GM18858 (cell line): ENCODE measurements at regions not wholly inside any gene's neighbourhood (a gene's known extent, or its start where the extent isn't known, plus 50 kb on each side); places are given as distances from the start of the nearest gene placed in this dataset.

Experiments used
- ATAC-seq: cut with Tn5 transposase; IDR thresholded peaks from one replicate; pipeline ENCODE4 v1.9.1; 2021; ENCODE audit not compliant: unreplicated experiment

DNA sequence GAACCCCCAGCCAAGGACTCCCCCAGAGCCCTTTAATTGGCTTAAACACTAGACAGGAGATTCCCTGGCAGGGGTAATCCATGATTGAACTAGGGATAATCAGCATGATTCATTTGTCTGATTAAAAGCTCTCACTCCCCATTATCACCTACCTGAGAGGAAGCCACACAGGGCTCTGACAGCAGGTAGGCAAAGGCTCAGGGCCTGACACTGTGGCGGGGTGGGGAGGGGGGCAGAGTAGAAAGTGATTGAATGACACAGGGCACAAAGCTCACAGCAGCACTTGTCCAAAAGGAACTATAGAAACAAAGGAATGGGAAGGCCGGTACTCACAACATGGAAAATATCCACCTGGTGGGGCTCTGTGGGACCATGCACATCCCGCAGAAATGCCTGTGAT lies 231.6 kb downstream of the MAFB start:
- ATAC-seq, result no peak

DNA sequence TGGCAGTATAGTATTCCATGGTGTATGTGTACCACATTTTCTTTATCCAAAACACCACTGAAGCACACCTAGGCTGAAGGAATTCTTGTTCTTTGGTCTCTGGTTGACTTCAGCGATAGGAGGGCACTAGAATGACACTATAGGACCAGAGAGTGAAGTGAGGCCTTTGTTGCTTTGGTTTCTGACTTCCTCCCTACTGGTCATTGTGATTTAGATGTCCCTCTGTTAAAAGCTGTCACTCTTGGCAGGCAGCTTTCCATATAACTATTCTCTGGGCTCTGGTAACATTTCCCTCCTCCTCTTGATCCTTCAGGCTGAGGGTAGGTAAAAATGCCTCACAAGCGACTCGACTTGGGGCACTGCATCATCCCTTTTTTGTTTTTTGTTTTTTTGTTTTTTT lies 236.3 kb downstream of the MAFB start:
- ATAC-seq, result no peak

DNA sequence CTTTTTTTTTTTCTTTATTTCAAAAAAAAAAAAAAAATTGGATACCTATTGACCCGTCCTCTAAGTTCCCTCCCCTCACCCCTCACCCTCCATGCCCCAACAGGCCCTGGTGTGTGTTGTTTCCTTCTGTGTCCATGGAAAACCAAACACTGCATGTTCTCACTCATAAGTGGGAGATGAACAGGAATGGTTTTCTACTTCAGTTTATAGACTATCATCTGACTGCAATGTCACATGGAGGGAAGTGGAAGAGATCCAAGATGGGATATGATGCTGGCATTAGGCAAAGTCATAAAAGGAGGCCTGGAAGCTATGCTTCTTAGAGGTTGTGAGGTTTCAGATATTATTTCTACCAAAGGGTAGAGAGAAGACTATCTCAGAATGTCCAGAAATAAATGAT lies 237.5 kb downstream of the MAFB start:
- ATAC-seq, result no peak

DNA sequence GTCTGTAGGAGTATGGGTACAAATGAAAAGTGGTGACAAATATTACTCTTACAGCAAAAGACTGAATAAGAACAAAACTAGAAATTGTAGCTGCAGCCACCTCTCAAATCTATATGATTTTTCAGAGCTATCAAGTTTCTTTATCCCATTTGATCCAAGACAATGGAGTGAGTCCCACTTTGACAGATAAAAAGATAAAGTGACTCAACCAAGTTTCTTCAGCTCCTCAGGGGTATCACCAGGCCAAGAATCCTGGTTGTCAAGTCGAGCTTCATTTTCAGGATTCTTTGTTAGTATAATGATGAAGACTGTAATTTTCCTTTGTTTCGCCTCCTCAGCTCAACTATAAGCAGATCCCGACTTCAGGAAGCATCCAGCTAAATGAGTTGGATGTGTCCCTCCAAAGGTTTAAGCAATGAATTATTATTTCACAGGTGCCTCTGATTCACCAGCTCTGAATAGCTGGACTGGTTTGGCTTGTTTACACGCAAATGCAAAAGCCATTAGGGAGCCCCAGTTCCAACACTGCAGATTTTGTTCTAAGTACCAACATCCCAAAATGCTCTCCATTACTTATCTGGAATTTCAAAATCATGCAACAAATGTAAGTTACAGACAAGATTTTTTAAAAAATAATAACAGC lies 238.9 kb downstream of the MAFB start:
- ATAC-seq, result no peak

DNA sequence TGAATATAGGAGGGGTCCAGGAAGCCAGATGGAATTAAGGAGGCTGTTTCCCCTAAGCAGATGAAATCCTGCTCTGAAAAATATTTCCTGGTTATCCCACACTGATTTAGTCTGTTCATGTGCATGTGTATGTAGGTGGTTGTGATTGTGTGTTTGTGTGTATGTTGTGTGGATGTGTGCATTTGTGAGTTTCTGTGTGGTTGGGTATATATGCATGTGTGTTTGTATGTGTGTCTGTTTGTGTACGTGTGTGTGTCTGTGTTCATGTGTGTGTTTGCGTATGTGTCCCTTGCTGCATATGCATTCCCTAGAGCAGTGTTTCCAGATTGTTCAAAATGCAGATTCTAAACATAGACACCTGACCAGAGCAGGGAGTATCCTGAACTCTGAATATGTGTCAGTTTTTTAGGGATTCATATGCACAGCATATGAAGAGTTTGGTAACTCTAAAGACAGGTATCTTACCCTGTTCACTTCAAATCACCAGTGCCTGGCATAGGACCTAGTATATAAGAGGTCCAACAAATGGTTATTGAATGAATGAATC lies 239.8 kb downstream of the MAFB start:
- no peak for ATAC-seq

DNA sequence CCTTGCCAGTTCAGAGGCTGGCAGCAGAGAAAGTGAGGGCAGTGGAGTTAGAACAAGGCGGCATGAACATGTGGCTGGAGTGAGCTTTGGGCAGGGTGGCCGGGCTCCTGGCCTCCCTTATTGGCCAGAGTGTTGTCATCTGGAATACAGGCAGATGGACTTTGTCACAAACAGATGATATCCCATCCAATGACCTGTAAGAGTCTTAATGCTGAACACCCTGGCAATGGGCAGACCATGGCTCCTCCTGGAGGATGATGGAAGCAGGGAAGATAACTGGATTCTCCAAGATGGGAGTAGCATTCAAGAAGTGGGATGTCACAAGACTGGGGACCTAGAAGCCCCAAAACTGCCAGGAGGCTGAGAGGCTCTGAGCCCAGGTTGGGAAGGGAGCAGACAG lies 242.1 kb downstream of the MAFB start:
- ATAC-seq, result no peak

DNA sequence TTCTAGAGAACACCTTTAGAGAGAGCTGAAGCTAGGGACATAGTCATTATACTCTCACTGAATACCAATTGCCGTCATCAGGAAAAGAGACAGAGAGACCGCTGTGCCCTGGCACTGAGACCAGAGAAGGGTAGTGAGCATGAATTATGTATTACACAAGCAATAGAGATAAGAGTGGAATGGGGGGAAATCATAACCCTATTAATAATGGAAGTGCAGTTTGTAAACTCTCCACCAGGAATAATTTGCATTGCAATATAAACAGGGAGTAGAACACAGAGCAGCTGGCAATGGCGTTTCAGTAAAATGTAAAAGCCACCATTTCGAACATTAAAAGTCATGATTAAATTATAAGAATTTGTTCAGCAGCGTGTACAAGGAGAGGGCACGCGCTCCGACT lies 244.5 kb downstream of the MAFB start:
- ATAC-seq, result no peak

DNA sequence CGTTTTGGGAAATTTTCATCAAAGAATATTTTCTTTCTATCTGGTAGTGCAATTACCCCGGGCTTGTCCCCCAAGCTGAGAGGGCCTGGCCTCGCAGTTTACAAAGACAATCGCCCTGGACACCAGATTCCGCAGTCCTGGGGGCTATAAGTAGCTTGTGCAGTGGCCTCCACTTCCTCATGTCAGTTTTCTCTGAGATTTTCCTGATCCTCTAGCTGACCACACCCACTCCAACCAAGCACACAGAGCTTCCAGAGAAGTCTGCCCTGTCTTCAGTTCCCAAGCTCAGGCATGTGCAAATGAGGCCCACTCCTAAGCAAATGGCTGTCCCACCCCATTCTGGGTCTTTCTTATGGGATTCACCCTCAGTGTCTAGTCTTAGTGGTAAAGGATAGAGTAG lies 245.3 kb downstream of the MAFB start:
- ATAC-seq, result no peak

DNA sequence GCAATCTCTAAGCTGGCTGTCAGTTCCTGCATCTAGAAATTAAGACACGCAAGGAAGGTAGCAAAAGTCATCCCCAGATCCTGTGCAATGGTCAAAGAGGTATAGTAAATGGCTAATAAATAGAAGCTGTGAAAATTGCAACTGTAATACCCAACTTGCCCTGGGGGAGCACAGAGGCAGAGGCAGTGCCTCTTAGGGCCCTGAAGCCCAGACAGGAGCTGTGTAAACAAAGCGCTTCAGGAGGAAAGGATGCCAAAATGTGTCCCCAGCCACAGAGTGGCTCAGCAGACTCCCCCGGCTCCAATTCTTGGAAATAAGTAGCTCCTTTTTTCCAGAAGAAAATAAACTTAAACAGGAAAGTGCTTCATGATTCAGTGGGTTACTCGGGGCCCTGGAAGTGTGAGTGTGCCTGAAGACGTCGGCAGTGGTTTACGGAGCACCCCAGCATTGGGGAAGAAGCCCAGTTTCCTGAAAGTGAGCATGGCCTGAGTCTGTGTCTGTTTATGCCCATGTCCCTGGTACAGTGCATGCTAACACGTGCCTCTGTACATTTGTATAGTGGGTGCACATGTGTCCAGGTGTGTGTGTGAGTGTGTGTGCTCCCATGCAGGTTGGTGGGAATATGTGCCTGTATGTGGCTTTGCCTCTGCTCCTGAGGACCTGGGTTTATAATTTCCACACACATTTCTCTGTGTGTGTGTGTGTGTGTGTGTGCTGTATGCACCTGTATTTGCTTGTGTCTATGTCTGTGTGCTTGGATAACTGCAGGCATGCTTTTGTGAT lies 246.7 kb downstream of the MAFB start:
- ATAC-seq, result no peak

DNA sequence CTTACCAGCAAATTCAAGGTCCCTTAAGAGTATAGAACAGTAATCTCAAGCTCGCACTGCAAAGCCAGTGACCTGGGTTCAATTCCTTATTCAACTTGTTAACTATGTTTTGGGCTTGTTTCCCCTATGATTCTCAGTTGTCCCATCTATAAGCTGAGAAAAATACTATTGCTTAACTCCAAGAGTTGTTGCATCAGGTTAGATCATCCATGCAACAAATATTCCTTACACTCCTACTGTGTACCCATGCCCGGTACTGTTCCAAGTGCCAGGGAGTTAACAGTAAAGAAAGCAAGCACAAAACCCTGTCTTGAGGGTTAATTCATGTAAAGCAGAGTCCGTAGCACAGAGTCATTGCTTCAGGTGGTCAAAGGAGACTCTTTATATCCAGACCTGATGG lies 247.3 kb downstream of the MAFB start:
- ATAC-seq, result no peak

DNA sequence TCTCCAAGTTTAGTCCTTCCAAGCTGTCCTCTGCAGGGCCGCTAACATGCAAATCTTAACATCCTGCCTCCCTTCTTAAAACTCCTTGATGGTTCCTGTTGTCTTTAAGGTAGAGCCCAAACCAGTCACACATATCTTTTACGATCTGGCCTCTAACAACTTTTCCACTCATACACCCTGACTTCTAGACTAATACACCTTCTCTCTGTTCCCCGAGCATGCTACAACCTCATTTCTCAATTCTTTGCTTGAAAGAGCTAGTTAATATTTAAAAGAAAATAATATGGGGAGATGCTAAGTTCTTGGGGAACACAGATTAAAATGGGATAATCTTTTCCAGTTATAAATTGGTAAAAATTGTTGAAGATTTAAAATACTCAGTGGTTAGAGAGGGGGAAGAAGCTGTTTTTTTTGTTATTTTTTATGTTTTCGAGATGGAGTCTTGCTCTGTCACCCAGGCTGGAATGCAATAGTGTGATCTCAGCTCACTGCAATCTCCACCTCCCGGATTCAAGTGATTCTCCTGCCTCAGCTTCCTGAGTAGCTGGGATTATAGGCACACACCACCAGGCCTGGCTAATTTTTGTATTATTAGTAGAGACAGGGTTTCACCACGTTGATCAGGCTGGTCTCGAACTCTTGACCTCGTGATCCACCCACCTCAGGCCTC lies 250.7 kb downstream of the MAFB start:
- ATAC-seq, result no peak

DNA sequence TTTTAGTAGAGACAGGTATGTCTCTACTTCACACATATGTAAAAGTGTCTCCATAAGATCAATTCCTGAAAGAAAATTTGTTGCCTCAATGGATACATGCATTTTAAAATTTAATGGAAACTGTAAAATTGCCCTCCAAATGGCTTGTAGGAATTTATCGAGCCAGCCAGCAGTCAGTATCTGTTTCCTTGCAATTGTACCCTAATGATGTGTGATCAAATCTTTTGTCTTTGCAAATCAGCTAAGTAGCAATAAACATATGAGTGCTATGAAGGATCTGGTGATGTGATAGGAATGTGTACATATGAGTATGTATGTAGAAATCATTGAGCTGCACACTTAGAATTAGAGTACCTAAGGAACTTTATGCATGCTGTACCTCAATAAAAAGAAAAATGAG lies 253.0 kb downstream of the MAFB start:
- no peak for ATAC-seq

DNA sequence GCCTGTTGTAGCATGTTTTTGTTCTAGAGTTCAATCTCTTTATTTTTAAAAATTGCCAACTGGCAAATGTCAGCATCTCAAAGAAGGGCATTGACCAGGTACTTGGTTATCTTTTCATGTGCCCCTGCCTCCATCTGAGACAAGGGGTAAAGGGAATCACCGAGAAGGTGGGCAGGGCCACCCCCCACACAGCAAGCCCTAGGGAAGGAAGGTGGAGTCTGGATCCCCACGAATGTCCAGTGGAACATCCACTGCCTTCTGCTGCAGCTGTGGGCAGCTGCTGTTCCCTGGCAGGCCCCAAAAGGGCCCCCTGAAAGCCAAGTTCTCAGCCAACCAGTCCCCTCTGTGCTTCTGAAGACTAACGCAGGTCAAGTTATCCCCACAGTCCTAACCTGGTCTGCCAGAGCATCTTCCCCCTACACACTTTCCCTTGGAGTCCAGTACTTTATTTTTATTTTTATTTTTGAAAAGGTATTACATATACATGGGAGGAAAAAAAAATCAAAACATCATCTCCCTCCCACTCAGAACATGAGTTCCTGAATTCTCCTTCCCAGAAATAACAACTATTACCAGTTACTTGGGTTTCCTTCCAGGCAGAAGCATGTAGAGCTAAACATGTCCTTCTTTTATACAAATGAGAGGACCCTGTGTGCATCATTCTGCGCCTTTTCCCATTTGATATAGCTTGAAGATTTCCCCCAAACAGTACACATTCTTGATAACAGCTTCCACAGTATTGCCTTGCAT lies 253.7 kb downstream of the MAFB start:
- no peak for ATAC-seq

DNA sequence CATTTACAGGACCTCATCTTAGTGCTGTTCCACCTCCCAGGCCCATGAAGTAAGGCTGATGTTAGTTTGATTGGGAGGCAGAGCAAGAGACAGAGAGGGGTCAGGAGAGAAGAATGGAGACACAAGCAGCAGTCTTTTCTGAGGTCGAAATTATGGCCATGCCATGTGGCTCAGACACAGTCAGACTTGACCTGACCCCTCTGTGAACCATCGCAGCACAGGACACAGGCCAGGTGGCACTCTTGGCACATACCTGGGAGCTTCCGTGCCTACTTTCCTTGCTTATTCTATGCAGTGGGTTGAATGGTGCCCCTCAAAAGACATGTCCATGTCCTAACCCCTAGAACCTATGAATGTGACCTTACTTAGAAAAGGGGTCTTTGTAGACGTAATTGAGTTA lies 254.9 kb downstream of the MAFB start:
- no peak for ATAC-seq

DNA sequence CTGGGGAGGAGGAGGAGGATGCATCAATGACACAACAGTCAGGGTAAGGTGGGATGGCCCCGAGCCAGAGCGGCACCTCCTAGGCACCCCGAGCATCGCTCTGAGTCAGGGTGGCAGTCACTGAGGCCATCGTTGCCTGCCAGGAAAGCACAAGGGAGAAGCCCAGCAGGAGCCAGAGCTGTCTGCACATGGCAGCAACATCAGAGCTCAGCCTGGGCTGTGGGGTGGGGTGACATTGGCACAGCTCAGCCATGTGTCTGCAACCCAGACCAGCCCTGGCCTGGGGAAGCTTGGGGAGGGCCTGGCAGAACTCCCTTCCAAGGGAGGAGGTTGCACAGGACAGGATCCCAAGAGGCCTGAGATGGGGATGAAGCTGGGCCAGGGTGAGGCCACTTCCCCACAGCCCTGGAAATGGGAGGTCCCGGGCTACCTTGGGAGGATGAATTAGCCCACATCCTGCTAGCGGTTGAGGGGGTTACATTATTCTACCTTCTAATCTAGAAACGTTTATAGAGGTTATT lies 255.6 kb downstream of the MAFB start:
- ATAC-seq, result no peak

DNA sequence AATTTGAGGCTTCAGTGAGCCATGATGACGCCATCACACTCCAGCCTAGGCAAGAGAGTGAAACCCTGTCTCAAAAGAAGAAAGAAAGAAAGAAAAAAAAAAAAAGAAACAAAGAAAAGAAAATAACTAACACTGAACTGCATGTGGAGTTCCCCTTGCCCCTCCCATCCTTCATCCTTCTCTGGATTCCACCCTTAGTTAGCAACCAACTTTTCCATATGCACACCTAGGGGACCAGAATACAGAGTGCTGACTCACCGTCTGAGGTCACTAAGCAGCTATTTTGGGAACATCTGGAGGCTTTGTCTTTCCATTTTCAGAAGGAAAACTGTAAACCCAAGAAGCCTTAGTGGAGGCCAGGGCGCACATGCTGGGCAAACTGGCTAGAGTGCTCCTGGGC lies 257.4 kb downstream of the MAFB start:
- no peak for ATAC-seq

DNA sequence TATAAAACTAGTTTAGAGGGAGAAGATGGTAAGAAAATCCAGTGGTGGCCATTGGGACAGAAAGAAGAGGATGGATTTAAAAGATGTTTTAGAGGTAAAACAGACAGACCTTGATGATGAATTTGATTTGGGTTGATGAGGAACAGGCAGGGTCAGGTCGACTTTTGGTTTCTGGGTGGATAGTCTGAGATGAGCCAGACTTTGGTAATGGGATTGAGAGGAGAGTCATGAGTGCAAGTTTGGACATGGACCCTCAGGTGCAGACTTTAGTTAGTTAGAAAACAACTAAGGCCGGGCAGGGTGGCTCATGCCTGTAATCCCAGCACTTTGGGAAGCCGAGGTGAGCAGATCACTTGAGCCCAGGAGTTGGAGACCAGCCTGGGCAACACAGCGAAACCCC lies 257.9 kb downstream of the MAFB start:
- ATAC-seq, result no peak

DNA sequence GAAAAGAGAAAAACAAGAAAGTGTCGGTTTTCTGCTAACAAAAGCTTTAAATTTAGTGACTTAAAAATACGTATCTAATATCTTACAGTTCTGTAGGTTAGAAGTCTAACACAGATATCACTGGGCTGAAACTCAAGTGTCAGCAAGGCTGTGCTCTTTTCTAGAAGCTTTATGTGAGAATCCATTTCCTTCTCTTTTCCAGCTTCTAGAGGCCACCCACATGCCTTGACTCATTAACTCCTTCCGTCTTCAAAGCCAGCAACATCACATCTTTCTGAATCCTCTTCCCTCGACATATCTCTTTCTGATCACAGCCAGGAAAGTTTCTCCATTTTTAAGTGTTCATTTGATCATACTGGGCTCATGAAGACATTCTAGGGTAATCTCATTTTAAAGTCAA lies 262.0 kb downstream of the MAFB start:
- no peak for ATAC-seq

DNA sequence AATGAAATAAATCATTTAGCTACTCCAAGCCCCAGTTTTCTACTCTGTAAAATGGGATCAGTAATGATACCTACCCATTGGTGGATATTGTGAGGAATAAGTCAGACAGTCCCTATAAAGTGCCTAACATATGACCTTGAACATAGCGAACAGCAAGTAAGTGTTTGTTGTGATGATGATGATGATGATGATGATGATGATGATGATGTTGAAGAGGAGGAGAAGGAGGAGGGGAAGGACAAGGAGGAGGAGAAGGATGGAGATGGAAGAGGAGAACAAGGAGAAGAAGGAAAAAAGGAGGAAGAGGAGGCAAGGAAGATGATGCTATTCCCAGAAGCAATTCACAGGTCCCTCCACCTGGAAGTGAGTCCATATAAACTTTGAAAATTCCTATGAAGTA lies 264.3 kb downstream of the MAFB start:
- ATAC-seq, result no peak

DNA sequence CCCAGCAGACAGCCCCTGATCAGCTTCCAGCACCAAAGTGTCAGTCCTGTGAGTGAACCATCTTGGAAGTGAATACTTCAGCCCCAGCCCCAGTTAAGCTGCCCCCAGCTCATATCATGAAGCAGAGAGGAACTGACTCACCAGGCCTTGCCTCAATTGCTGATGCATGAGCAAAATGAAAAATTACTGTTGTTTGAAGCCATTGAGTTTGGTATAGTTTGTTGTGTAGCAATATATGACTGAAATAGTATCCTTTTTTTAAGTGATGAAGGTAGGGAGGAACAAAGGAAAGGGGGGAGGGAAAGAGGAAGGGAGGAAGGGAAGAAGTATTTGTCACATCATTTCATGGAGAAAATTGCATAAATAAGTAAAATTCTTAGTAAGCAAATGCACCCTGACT lies 266.4 kb downstream of the MAFB start:
- ATAC-seq, result no peak

DNA sequence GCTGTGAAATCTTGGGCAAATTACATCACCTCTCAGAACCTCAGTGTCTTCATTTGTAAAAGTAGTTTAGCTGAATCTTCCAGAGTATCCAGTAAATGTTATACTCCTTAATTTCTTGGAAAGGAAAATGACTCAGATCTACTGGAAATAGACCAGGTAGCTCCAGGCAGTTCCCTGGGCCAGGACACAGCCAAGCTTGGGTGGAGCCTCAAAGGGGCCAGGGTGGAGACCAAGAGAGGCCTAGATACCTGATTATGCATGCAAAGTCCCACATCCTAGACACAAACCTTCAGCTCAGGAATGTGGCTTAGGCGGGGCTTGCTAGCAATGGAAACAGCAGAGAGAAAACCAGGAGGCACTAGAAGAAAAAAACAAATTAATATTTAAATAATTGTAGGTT lies 272.8 kb downstream of the MAFB start:
- no peak for ATAC-seq
